Gastrocnemius medialis (tissue), 4 donors: ENCODE measurements at regions not wholly inside any gene's neighbourhood (a gene's known extent, or its start where the extent isn't known, plus 50 kb on each side); places are given as distances from the start of the nearest gene placed in this dataset.

Experiments
- ATAC-seq, 2 donors: fragments of 150-250 bp; one replicate each; pipeline ENCODE4 v1.9.1; 2016
- DNase-seq, 2 donors: peaks; one replicate each; pipeline ENCODE4 v3.0.0-alpha.2; 2019
- H3K27ac ChIP-seq, 4 donors: fragments of 200-600 bp; sonication (generic); 1 replicate in 1 of 4; 2 replicates in 3 of 4; pipeline ENCODE4 v1.5.1; 2016 to 2018; ENCODE audit warnings: mild to moderate bottlenecking in 2 of 4, moderate library complexity in 1 of 4
- H3K27me3 ChIP-seq, 3 donors: fragments of 200-600 bp; sonication (generic) in 2 of 3; 1 replicate in 1 of 3; 2 replicates in 2 of 3; pipeline versions ENCODE4 v1.5.1 to v1.6.0; 2016 to 2019; ENCODE audit warnings: mild to moderate bottlenecking in 1 of 3, moderate library complexity in 1 of 3
- H3K36me3 ChIP-seq, 2 donors: fragments of 200-600 bp; sonication (generic) in 1 of 2; one replicate each; pipeline ENCODE4 v1.5.1; 2017 to 2018
- H3K4me1 ChIP-seq, 2 donors: fragments of 200-600 bp; sonication (generic) in 1 of 2; one replicate each; pipeline ENCODE4 v1.5.1; 2016 to 2017; ENCODE audit warnings: mild to moderate bottlenecking in 2 of 2
- H3K4me3 ChIP-seq, 4 donors: fragments of 200-600 bp; sonication (generic) in 3 of 4; 1 replicate in 1 of 4; 2 replicates in 3 of 4; pipeline ENCODE4 v1.5.1; 2016 to 2019; ENCODE audit warnings: mild to moderate bottlenecking in 2 of 4
- H3K9me3 ChIP-seq, 3 donors: fragments of 200-600 bp; sonication (generic) in 2 of 3; 1 replicate in 1 of 3; 2 replicates in 2 of 3; pipeline ENCODE4 v1.5.1; 2016 to 2019
- CTCF ChIP-seq, 5 experiments: fragments of 450-650 bp in 3 of 5; fragments of 200-600 bp in 2 of 5; sonication (generic) in 2 of 5; IDR thresholded peaks in 4 of 5; conservative IDR thresholded peaks in 1 of 5; 1 replicate in 4 of 5; 2 replicates in 1 of 5; pipeline ENCODE4 v1.5.1; 2016 to 2019; ENCODE audit warnings: antibody characterized with exemption in 5 of 5, mild to moderate bottlenecking in 3 of 5, moderate library complexity in 3 of 5
- POLR2A ChIP-seq, 2 donors: fragments of 450-650 bp; IDR thresholded peaks; one replicate each; pipeline ENCODE4 v1.6.1; 2017; ENCODE audit warnings: antibody characterized with exemption in 2 of 2, mild to moderate bottlenecking in 2 of 2, moderate library complexity in 2 of 2
- in situ Hi-C, 4 donors: fragments of 200-750 bp; cut with MboI; loops; one replicate each; pipeline versions ENCODE4 v1.15.0 to v1.8.0; 2017; ENCODE audit warnings: low sequenced_read_pairs in 4 of 4
- intact Hi-C: fragments of 100-400 bp; cut with DNase I; formaldehyde crosslinking; loops from one replicate; pipeline ENCODE4 v1.15.1; 2023; ENCODE audit warnings: low total_unique reads

- no peak for DNase-seq
- in situ Hi-C loops (no loop called here), intact Hi-C loops (no loop called here)
- TF ChIP-seq CTCF (IDR thresholded peaks at IDR 0.05 in 4 of 5, conservative IDR thresholded peaks at IDR 0.05 in 1 of 5) (no peak), POLR2A (IDR thresholded peaks at IDR 0.05) (no peak)
- Histone ChIP-seq H3K27me3 (no peaks in the 10 kb centered on the region), H3K27ac (no peak overlapping the region), H3K4me1 (peaks cover 0 to 3% of the 10 kb centered on the region in 2 donors), H3K4me3 (no peak overlapping the region), H3K9me3 (no peaks in the 10 kb centered on the region), H3K36me3 (no peaks in the 10 kb centered on the region)
- ATAC-seq = no peak
Measured at GRCh38 chr11:93253111-93253510, 55.3 kb upstream of the SLC36A4 start.

GRCh38 chr11:93256623-93257022 is 58.8 kb upstream of the SLC36A4 start:
- Histone ChIP-seq H3K36me3 (no peaks in the 10 kb centered on the region), H3K9me3 (no peaks in the 10 kb centered on the region), H3K4me3 (no peak overlapping the region), H3K4me1 (no peaks in the 10 kb centered on the region), H3K27ac (no peak overlapping the region), H3K27me3 (no peaks in the 10 kb centered on the region)
- ATAC-seq (no peak), DNase-seq (no peak)
- in situ Hi-C loops = no loop called here
- TF ChIP-seq CTCF (IDR thresholded peaks at IDR 0.05 in 4 of 5, conservative IDR thresholded peaks at IDR 0.05 in 1 of 5) (no peak), POLR2A (IDR thresholded peaks at IDR 0.05) (no peak)
- intact Hi-C loops = no loop called here

- ATAC-seq (no peak), DNase-seq (no peak)
- intact Hi-C loops = no loop called here
- H3K36me3 ChIP-seq = no peaks in the 10 kb centered on the region
- no peak overlapping the region for H3K4me3 ChIP-seq
- in situ Hi-C loops = no loop called here
- no peaks in the 10 kb centered on the region for H3K27me3 ChIP-seq
- no peaks in the 10 kb centered on the region for H3K4me1 ChIP-seq
- H3K9me3 ChIP-seq = no peaks in the 10 kb centered on the region
- no peak for TF ChIP-seq CTCF (IDR thresholded peaks at IDR 0.05 in 4 of 5, conservative IDR thresholded peaks at IDR 0.05 in 1 of 5)
- no peak for TF ChIP-seq POLR2A (IDR thresholded peaks at IDR 0.05)
- H3K27ac ChIP-seq = no peak overlapping the region
Measured at GRCh38 chr11:93267383-93267782, 63.2 kb upstream of the DEUP1 start.

- no peak for ATAC-seq
- Histone ChIP-seq H3K9me3 (no peaks in the 10 kb centered on the region), H3K27ac (no peak overlapping the region), H3K36me3 (no peaks in the 10 kb centered on the region), H3K27me3 (no peaks in the 10 kb centered on the region), H3K4me3 (no peak overlapping the region), H3K4me1 (no peaks in the 10 kb centered on the region)
- intact Hi-C loops = no loop called here
- no peak for DNase-seq
- TF ChIP-seq CTCF (IDR thresholded peaks at IDR 0.05 in 4 of 5, conservative IDR thresholded peaks at IDR 0.05 in 1 of 5) (no peak), POLR2A (IDR thresholded peaks at IDR 0.05) (no peak)
- in situ Hi-C loops = no loop called here
Measured at GRCh38 chr11:93268287-93269040, 62.1 kb upstream of the DEUP1 start.

GRCh38 chr11:93271596-93271995 is 58.9 kb upstream of the DEUP1 start:
- no peaks in the 10 kb centered on the region for H3K4me1 ChIP-seq
- H3K36me3 ChIP-seq = no peaks in the 10 kb centered on the region
- TF ChIP-seq POLR2A (IDR thresholded peaks at IDR 0.05) = no peak
- no peak for TF ChIP-seq CTCF (IDR thresholded peaks at IDR 0.05 in 4 of 5, conservative IDR thresholded peaks at IDR 0.05 in 1 of 5)
- no peaks in the 10 kb centered on the region for H3K27me3 ChIP-seq
- no peaks in the 10 kb centered on the region for H3K9me3 ChIP-seq
- DNase-seq (no peak), ATAC-seq (no peak)
- no peak overlapping the region for H3K27ac ChIP-seq
- in situ Hi-C loops (no loop called here), intact Hi-C loops (no loop called here)
- no peak overlapping the region for H3K4me3 ChIP-seq
